Bronchial epithelial cell (primary cell): ENCODE measurements at regions not wholly inside any gene's neighbourhood (a gene's known extent, or its start where the extent isn't known, plus 50 kb on each side); places are given as distances from the start of the nearest gene placed in this dataset.

ENCODE experiments used
- DNase-seq: peaks from one replicate; pipeline ENCODE4 v3.0.0-alpha.2; 2010; ENCODE audit warnings: low read depth
- FAIRE-seq: peaks from 2 replicates; lab custom pipeline; 2011; peaks lifted over from hg19 to GRCh38; lab: Jason Lieb, UNC
- H3K27me3 ChIP-seq: 2 replicates; pipeline ENCODE4 v1.5.1; 2011; ENCODE audit warnings: low read length; ENCODE audit not compliant: control insufficient read depth, insufficient read depth
- H3K36me3 ChIP-seq: 2 replicates; pipeline ENCODE4 v1.5.1; 2011; ENCODE audit warnings: low read length; ENCODE audit not compliant: control insufficient read depth, insufficient read depth
- H3K4me3 ChIP-seq: 2 replicates; pipeline ENCODE4 v1.5.1; 2011; ENCODE audit warnings: mild to moderate bottlenecking, low read depth, low read length, control low read depth
- TF ChIP-seq, protein P1 (sequence below): IDR thresholded peaks from 2 replicates; pipeline ENCODE4 v1.5.1; 2011; ENCODE audit warnings: mild to moderate bottlenecking, moderate library complexity, low read length, control low read depth, inconsistent platforms; ENCODE audit not compliant: insufficient read depth, severe bottlenecking

DNA sequence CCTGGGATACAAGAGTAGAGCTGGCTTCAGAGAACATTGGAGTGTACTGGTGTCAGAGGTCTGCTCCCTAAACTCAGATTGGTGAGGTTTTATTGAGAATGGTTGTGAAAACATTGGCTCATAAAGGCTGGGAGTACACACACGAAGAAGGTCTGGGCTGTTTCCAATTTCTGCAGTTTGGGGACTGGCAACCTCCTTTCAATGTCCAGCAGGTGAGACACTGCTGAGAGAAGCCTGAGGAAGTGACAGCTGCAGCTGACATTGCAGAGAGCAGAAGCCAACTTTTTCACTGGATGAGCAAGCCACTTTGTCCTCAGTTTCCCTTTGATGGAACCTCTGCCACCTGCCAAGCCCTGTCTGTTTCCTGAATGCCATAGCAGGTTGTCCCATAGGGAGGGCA is 346.6 kb upstream of the SPRED2 start:
- Histone ChIP-seq H3K27me3 (no peaks in the 10 kb centered on the region), H3K36me3 (no peaks in the 10 kb centered on the region), H3K4me3 (no peak overlapping the region)
- DNase-seq (no peak), FAIRE-seq (no peak)
- TF ChIP-seq, protein P1, sequence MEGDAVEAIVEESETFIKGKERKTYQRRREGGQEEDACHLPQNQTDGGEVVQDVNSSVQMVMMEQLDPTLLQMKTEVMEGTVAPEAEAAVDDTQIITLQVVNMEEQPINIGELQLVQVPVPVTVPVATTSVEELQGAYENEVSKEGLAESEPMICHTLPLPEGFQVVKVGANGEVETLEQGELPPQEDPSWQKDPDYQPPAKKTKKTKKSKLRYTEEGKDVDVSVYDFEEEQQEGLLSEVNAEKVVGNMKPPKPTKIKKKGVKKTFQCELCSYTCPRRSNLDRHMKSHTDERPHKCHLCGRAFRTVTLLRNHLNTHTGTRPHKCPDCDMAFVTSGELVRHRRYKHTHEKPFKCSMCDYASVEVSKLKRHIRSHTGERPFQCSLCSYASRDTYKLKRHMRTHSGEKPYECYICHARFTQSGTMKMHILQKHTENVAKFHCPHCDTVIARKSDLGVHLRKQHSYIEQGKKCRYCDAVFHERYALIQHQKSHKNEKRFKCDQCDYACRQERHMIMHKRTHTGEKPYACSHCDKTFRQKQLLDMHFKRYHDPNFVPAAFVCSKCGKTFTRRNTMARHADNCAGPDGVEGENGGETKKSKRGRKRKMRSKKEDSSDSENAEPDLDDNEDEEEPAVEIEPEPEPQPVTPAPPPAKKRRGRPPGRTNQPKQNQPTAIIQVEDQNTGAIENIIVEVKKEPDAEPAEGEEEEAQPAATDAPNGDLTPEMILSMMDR: no peak

DNA sequence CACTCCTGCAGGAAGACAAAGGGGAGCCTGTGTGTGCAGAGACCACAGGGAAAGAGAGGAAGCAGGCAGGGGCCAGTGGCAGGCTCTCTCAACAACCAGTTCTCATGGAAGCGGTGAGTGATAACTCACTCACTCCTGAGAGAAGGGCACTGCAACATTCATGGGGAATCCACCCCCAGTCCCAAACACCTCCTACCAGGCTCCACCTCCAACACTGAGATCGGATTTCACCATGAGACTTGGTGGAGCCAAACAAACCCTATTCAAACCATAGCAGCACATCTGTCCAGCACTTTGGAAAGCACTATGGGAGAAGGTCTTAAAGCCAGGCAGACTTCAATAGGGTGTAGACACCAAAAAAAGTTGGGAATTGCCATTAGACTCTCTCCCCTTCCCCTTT is 345.7 kb upstream of the SPRED2 start:
- H3K4me3 ChIP-seq: no peak overlapping the region
- FAIRE-seq: no peak
- TF ChIP-seq, protein P1: no peak
- peak; percentile 36 for DNase-seq
- no peaks in the 10 kb centered on the region for H3K36me3 ChIP-seq
- no peaks in the 10 kb centered on the region for H3K27me3 ChIP-seq

DNA sequence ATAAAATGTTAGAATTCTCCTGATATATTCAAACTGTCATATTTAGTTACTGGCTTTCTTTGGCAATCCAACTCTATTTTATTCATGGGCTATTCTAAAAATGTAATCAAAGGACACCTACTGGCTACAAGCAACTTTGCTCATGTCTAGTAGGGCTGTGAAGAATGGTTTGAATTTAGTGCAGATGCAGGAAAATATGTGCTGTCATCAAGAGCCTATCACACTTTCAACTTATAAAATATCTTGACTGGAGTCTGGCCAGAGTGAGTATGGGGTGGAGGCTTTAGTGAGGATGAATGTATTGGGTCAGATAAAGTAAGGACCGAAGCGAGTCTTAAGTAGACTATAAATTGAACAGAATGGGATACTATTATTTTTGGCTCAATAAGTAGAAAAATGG is 343.4 kb upstream of the SPRED2 start:
- FAIRE-seq (no peak), DNase-seq (no peak)
- TF ChIP-seq, protein P1: no peak
- no peak overlapping the region for H3K4me3 ChIP-seq
- no peaks in the 10 kb centered on the region for H3K36me3 ChIP-seq
- no peaks in the 10 kb centered on the region for H3K27me3 ChIP-seq

DNA sequence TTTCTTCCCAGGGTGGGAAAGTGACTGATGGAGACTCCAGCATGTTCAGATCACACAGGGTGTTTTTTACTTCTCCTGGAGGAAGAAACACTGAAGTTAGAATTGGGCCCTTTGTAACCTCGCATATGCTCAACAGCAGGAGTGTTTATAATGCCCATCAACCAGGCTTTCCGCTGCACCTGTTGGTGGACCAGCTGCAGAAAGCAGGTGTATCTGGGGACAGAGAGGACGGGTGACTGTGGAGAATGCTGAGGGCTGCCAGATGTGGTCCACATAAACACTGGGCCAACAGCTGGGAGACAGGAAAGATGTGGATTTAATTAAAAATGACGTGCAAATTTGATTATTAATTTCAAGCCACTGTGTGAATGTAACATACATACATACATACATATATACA is 335.5 kb upstream of the SPRED2 start:
- no peak for FAIRE-seq
- H3K4me3 ChIP-seq: no peak overlapping the region
- DNase-seq: no peak
- TF ChIP-seq, protein P1: no peak
- H3K36me3 ChIP-seq: no peaks in the 10 kb centered on the region
- no peaks in the 10 kb centered on the region for H3K27me3 ChIP-seq

GRCh38 chr2:65766768-65767267 is 334.4 kb upstream of the SPRED2 start:
- TF ChIP-seq, protein P1: no peak
- no peak for DNase-seq
- no peak for FAIRE-seq
- Histone ChIP-seq H3K27me3 (no peaks in the 10 kb centered on the region), H3K4me3 (no peak overlapping the region), H3K36me3 (no peaks in the 10 kb centered on the region)

GRCh38 chr2:65765376-65765775 is 333.0 kb upstream of the SPRED2 start:
- DNase-seq: no peak

More at GRCh38 chr2:65765376-65765775, 333.0 kb upstream of the SPRED2 start:
- TF ChIP-seq, protein P1: no peak
- H3K4me3 ChIP-seq: no peak overlapping the region
- H3K27me3 ChIP-seq: no peaks in the 10 kb centered on the region
- no peaks in the 10 kb centered on the region for H3K36me3 ChIP-seq
- FAIRE-seq: no peak
